GM21576 (cell line): ENCODE measurements at regions not wholly inside any gene's neighbourhood (a gene's known extent, or its start where the extent isn't known, plus 50 kb on each side); places are given as distances from the start of the nearest gene placed in this dataset.
A peak's percentile ranks its signal among the peaks of the same experiment; 100 is the strongest.
"Not testable (repeated sequence)": the region's sequence is repeated elsewhere in the genome, so short reads cannot be mapped to it uniquely, and the experiment has no call there.

Source experiments
- ATAC-seq: cut with Tn5 transposase; IDR thresholded peaks from one replicate; pipeline ENCODE4 v1.9.1; 2021; ENCODE audit warnings: mild to moderate bottlenecking, moderate library complexity; ENCODE audit not compliant: unreplicated experiment

GRCh38 chr1:89436856-89437255 is 73.0 kb downstream of the GBP6 start:
- ATAC-seq: no peak

- not testable (repeated sequence) for ATAC-seq
Measured at GRCh38 chr1:89438301-89438700, 74.4 kb downstream of the GBP6 start.

- ATAC-seq: no peak
Measured at GRCh38 chr1:89440911-89441310, 77.1 kb downstream of the GBP6 start.

- no peak for ATAC-seq
Measured at GRCh38 chr1:89444791-89445190, 79.8 kb upstream of the LRRC8B start.

GRCh38 chr1:89451011-89451410 is 73.6 kb upstream of the LRRC8B start:
- ATAC-seq: peak; percentile 73

- no peak for ATAC-seq
Measured at GRCh38 chr1:89453123-89453972, 71.3 kb upstream of the LRRC8B start.

- ATAC-seq: no peak
Measured at GRCh38 chr1:89454845-89455521, 69.6 kb upstream of the LRRC8B start.

- no peak for ATAC-seq
Measured at GRCh38 chr1:89457046-89457445, 67.6 kb upstream of the LRRC8B start.

GRCh38 chr1:89459081-89459480 is 65.5 kb upstream of the LRRC8B start:
- ATAC-seq: no peak

GRCh38 chr1:89460325-89460724 is 64.3 kb upstream of the LRRC8B start:
- ATAC-seq: no peak

GRCh38 chr1:89462250-89462649 is 62.4 kb upstream of the LRRC8B start:
- ATAC-seq: no peak

GRCh38 chr1:89464008-89464407 is 60.6 kb upstream of the LRRC8B start:
- no peak for ATAC-seq

GRCh38 chr1:89465201-89465600 is 59.4 kb upstream of the LRRC8B start:
- peak; percentile 62 for ATAC-seq

- ATAC-seq: no peak
Measured at GRCh38 chr1:89466307-89466930, 58.2 kb upstream of the LRRC8B start.

- no peak for ATAC-seq
Measured at GRCh38 chr1:89472253-89472652, 52.4 kb upstream of the LRRC8B start.

- ATAC-seq: no peak
Measured at GRCh38 chr1:89472886-89473417, 51.7 kb upstream of the LRRC8B start.
